Epithelial cell of proximal tubule (primary cell): ENCODE measurements at regions not wholly inside any gene's neighbourhood (a gene's known extent, or its start where the extent isn't known, plus 50 kb on each side); places are given as distances from the start of the nearest gene placed in this dataset.

Experiments used
- DNase-seq: peaks from one replicate; pipeline ENCODE4 v3.0.0-alpha.2; 2011; ENCODE audit warnings: low read depth
- H3K4me3 ChIP-seq: 2 replicates; pipeline ENCODE4 v1.5.1; 2011; ENCODE audit warnings: low read depth, mild to moderate bottlenecking, low read length
- CTCF ChIP-seq: conservative IDR thresholded peaks from 2 replicates; pipeline ENCODE4 v1.5.1; 2012; ENCODE audit warnings: low read depth, mild to moderate bottlenecking, low read length

- TF ChIP-seq CTCF: no peak
- no peak overlapping the region for H3K4me3 ChIP-seq
- DNase-seq: no peak
Measured at GRCh38 chr6:132244744-132245143, 156.5 kb downstream of the MOXD1 start.

- TF ChIP-seq CTCF: no peak
- DNase-seq: no peak
- H3K4me3 ChIP-seq: no peak overlapping the region
Measured at GRCh38 chr6:132236744-132237143, 164.5 kb downstream of the MOXD1 start.

- no peak for TF ChIP-seq CTCF
- no peak overlapping the region for H3K4me3 ChIP-seq
- DNase-seq: no peak
Measured at GRCh38 chr6:132236281-132236680, 165.0 kb downstream of the MOXD1 start.

- TF ChIP-seq CTCF: no peak
- H3K4me3 ChIP-seq: no peak overlapping the region
- no peak for DNase-seq
Measured at GRCh38 chr6:132235596-132236280, 165.5 kb downstream of the MOXD1 start.

GRCh38 chr6:132234356-132234755 lies 166.9 kb downstream of the MOXD1 start:
- TF ChIP-seq CTCF: no peak
- DNase-seq: no peak
- no peak overlapping the region for H3K4me3 ChIP-seq

GRCh38 chr6:132231121-132231884 lies 170.0 kb downstream of the MOXD1 start:
- no peak for DNase-seq
- TF ChIP-seq CTCF: no peak
- H3K4me3 ChIP-seq: no peak overlapping the region
